ENCODE measurements at regions not wholly inside any gene's neighbourhood (a gene's known extent, or its start where the extent isn't known, plus 50 kb on each side); places are given as distances from the start of the nearest gene placed in this dataset.

- H3K4me1 Mint-ChIP-seq, result no peaks in the 10 kb centered on the region
- peaks cover 15% of the 10 kb centered on the region for H3K9me3 Mint-ChIP-seq
- H3K27ac Mint-ChIP-seq, result no peak overlapping the region
- no peaks in the 10 kb centered on the region for H3K27me3 Mint-ChIP-seq
- H3K4me3 Mint-ChIP-seq, result no peak overlapping the region
- CTCF ChIA-PET, result interaction anchor here (0.6 kb wide), 1 partner anchor 58 kb away, joined by 3 read pairs; no protein-coding TSS in a partner anchor
- no peaks in the 10 kb centered on the region for H3K36me3 Mint-ChIP-seq
- no peak for DNase-seq
These were observed 1428.2 kb upstream of the GBE1 start for GRCh38 chr3:83189634-83190033.

- Mint-ChIP-seq H3K27me3 (no peaks in the 10 kb centered on the region), H3K36me3 (no peaks in the 10 kb centered on the region), H3K4me3 (no peak overlapping the region), H3K27ac (no peak overlapping the region), H3K9me3 (no peaks in the 10 kb centered on the region), H3K4me1 (no peaks in the 10 kb centered on the region)
- CTCF ChIA-PET, result interaction anchor here (0.6 kb wide), 1 partner anchor 572 kb away, joined by 3 read pairs; no protein-coding TSS in a partner anchor
- DNase-seq, result no peak
These were observed 1408.0 kb upstream of the GBE1 start for GRCh38 chr3:83169473-83169872.

GRCh38 chr3:83150896-83151295, 1389.5 kb upstream of the GBE1 start:
- no peaks in the 10 kb centered on the region for H3K4me1 Mint-ChIP-seq
- H3K27ac Mint-ChIP-seq, result no peak overlapping the region
- DNase-seq, result no peak
- H3K36me3 Mint-ChIP-seq, result no peaks in the 10 kb centered on the region
- CTCF ChIA-PET, result no interaction called here
- H3K4me3 Mint-ChIP-seq, result no peak overlapping the region
- no peaks in the 10 kb centered on the region for H3K27me3 Mint-ChIP-seq
- H3K9me3 Mint-ChIP-seq, result peaks cover 18% of the 10 kb centered on the region

- no peak for DNase-seq
- Mint-ChIP-seq H3K27ac (no peak overlapping the region), H3K4me1 (no peaks in the 10 kb centered on the region), H3K9me3 (peaks cover 4% of the 10 kb centered on the region), H3K36me3 (no peaks in the 10 kb centered on the region), H3K4me3 (no peak overlapping the region), H3K27me3 (no peaks in the 10 kb centered on the region)
- CTCF ChIA-PET, result no interaction called here
These were observed 1379.5 kb upstream of the GBE1 start for GRCh38 chr3:83140983-83141382.

- peaks cover 6% of the 10 kb centered on the region for H3K9me3 Mint-ChIP-seq
- no peak overlapping the region for H3K27ac Mint-ChIP-seq
- DNase-seq, result no peak
- H3K4me3 Mint-ChIP-seq, result no peak overlapping the region
- CTCF ChIA-PET, result no interaction called here
- H3K27me3 Mint-ChIP-seq, result no peaks in the 10 kb centered on the region
- H3K36me3 Mint-ChIP-seq, result no peaks in the 10 kb centered on the region
- H3K4me1 Mint-ChIP-seq, result no peaks in the 10 kb centered on the region
These were observed 1369.8 kb upstream of the GBE1 start for GRCh38 chr3:83131236-83131635.

- peaks cover 2% of the 10 kb centered on the region for H3K9me3 Mint-ChIP-seq
- CTCF ChIA-PET, result no interaction called here
These were observed 1361.4 kb upstream of the GBE1 start for GRCh38 chr3:83122774-83123350.

GRCh38 chr3:83093222-83093572, 1331.8 kb upstream of the GBE1 start:
- Mint-ChIP-seq H3K27me3 (no peaks in the 10 kb centered on the region), H3K27ac (no peak overlapping the region), H3K9me3 (peaks cover 7% of the 10 kb centered on the region), H3K36me3 (no peaks in the 10 kb centered on the region), H3K4me3 (no peak overlapping the region), H3K4me1 (no peaks in the 10 kb centered on the region)
- DNase-seq, result no peak
- CTCF ChIA-PET, result no interaction called here

More at GRCh38 chr3:83122774-83123350, 1361.4 kb upstream of the GBE1 start:
- Mint-ChIP-seq H3K4me3 (no peak overlapping the region), H3K36me3 (no peaks in the 10 kb centered on the region), H3K27me3 (no peaks in the 10 kb centered on the region), H3K4me1 (no peaks in the 10 kb centered on the region), H3K27ac (no peak overlapping the region)
- no peak for DNase-seq

- no peaks in the 10 kb centered on the region for H3K4me1 Mint-ChIP-seq
- peaks cover 7% of the 10 kb centered on the region for H3K9me3 Mint-ChIP-seq
- CTCF ChIA-PET, result no interaction called here
- no peaks in the 10 kb centered on the region for H3K27me3 Mint-ChIP-seq
- H3K36me3 Mint-ChIP-seq, result no peaks in the 10 kb centered on the region
- no peak for DNase-seq
- no peak overlapping the region for H3K4me3 Mint-ChIP-seq
- no peak overlapping the region for H3K27ac Mint-ChIP-seq
These were observed 1331.2 kb upstream of the GBE1 start for GRCh38 chr3:83092521-83093221.

- H3K36me3 Mint-ChIP-seq, result no peaks in the 10 kb centered on the region
- H3K4me3 Mint-ChIP-seq, result no peak overlapping the region
- no peaks in the 10 kb centered on the region for H3K27me3 Mint-ChIP-seq
- CTCF ChIA-PET, result no interaction called here
- H3K4me1 Mint-ChIP-seq, result no peaks in the 10 kb centered on the region
- DNase-seq, result no peak
- peaks cover 9% of the 10 kb centered on the region for H3K9me3 Mint-ChIP-seq
- H3K27ac Mint-ChIP-seq, result no peak overlapping the region
These were observed 1314.6 kb upstream of the GBE1 start for GRCh38 chr3:83076041-83076440.

GRCh38 chr3:83074485-83074884, 1313.0 kb upstream of the GBE1 start:
- no peaks in the 10 kb centered on the region for H3K27me3 Mint-ChIP-seq
- DNase-seq, result no peak
- CTCF ChIA-PET, result no interaction called here
- H3K9me3 Mint-ChIP-seq, result peaks cover 10% of the 10 kb centered on the region
- H3K4me3 Mint-ChIP-seq, result no peak overlapping the region
- H3K27ac Mint-ChIP-seq, result no peak overlapping the region
- H3K4me1 Mint-ChIP-seq, result no peaks in the 10 kb centered on the region
- no peaks in the 10 kb centered on the region for H3K36me3 Mint-ChIP-seq

GRCh38 chr3:83065851-83066460, 1304.5 kb upstream of the GBE1 start:
- Mint-ChIP-seq H3K27ac (no peak overlapping the region), H3K36me3 (no peaks in the 10 kb centered on the region), H3K9me3 (peaks cover 14% of the 10 kb centered on the region), H3K4me3 (no peak overlapping the region), H3K4me1 (no peaks in the 10 kb centered on the region), H3K27me3 (no peaks in the 10 kb centered on the region)
- DNase-seq, result no peak
- CTCF ChIA-PET, result no interaction called here

- no peaks in the 10 kb centered on the region for H3K4me1 Mint-ChIP-seq
- H3K36me3 Mint-ChIP-seq, result no peaks in the 10 kb centered on the region
- no peaks in the 10 kb centered on the region for H3K27me3 Mint-ChIP-seq
- CTCF ChIA-PET, result no interaction called here
- H3K4me3 Mint-ChIP-seq, result no peak overlapping the region
- no peak for DNase-seq
- H3K9me3 Mint-ChIP-seq, result peaks cover 20% of the 10 kb centered on the region
- H3K27ac Mint-ChIP-seq, result no peak overlapping the region
These were observed 1302.0 kb upstream of the GBE1 start for GRCh38 chr3:83063446-83063845.

- H3K27me3 Mint-ChIP-seq, result no peaks in the 10 kb centered on the region
- no peaks in the 10 kb centered on the region for H3K36me3 Mint-ChIP-seq
- H3K27ac Mint-ChIP-seq, result no peak overlapping the region
- no peak for DNase-seq
- CTCF ChIA-PET, result no interaction called here
- peaks cover 3% of the 10 kb centered on the region for H3K9me3 Mint-ChIP-seq
- no peaks in the 10 kb centered on the region for H3K4me1 Mint-ChIP-seq
- H3K4me3 Mint-ChIP-seq, result no peak overlapping the region
These were observed 1287.1 kb upstream of the GBE1 start for GRCh38 chr3:83048556-83048955.

- DNase-seq, result no peak
- Mint-ChIP-seq H3K4me3 (no peak overlapping the region), H3K27me3 (no peaks in the 10 kb centered on the region), H3K36me3 (no peaks in the 10 kb centered on the region), H3K9me3 (no peaks in the 10 kb centered on the region), H3K27ac (no peak overlapping the region), H3K4me1 (no peaks in the 10 kb centered on the region)
- CTCF ChIA-PET, result no interaction called here
These were observed 1278.0 kb upstream of the GBE1 start for GRCh38 chr3:83039422-83039821.

GRCh38 chr3:83035704-83036010, 1274.2 kb upstream of the GBE1 start:
- Mint-ChIP-seq H3K4me3 (no peak overlapping the region), H3K4me1 (no peaks in the 10 kb centered on the region), H3K27ac (no peak overlapping the region), H3K9me3 (no peaks in the 10 kb centered on the region), H3K36me3 (no peaks in the 10 kb centered on the region), H3K27me3 (no peaks in the 10 kb centered on the region)
- CTCF ChIA-PET, result no interaction called here
- DNase-seq, result no peak

Data from activated naive CD4-positive, alpha-beta T cell treated with anti-CD3 and anti-CD28 coated beads, Interleukin-2, amount 10 ng/mL, durations not matched to agents 7 days and 5 days (primary cell).